ENCODE measurements at regions not wholly inside any gene's neighbourhood (a gene's known extent, or its start where the extent isn't known, plus 50 kb on each side); places are given as distances from the start of the nearest gene placed in this dataset.

- TF ChIP-seq, protein P1, sequence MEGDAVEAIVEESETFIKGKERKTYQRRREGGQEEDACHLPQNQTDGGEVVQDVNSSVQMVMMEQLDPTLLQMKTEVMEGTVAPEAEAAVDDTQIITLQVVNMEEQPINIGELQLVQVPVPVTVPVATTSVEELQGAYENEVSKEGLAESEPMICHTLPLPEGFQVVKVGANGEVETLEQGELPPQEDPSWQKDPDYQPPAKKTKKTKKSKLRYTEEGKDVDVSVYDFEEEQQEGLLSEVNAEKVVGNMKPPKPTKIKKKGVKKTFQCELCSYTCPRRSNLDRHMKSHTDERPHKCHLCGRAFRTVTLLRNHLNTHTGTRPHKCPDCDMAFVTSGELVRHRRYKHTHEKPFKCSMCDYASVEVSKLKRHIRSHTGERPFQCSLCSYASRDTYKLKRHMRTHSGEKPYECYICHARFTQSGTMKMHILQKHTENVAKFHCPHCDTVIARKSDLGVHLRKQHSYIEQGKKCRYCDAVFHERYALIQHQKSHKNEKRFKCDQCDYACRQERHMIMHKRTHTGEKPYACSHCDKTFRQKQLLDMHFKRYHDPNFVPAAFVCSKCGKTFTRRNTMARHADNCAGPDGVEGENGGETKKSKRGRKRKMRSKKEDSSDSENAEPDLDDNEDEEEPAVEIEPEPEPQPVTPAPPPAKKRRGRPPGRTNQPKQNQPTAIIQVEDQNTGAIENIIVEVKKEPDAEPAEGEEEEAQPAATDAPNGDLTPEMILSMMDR (IDR thresholded peaks at IDR 0.05; ENCODE audit: insufficient read depth, low read depth, low read length): no peak
- no peak for TF ChIP-seq EZH2 (IDR thresholded peaks at IDR 0.05; ENCODE audit: insufficient read depth, low read length)
Observed at GRCh38 chrX:545452-545885, 85.1 kb upstream of the SHOX start.

All from astrocyte (in vitro differentiated cells and primary cell).